Osteoblast (primary cell): ENCODE measurements at regions not wholly inside any gene's neighbourhood (a gene's known extent, or its start where the extent isn't known, plus 50 kb on each side); places are given as distances from the start of the nearest gene placed in this dataset.

Source experiments
- DNase-seq: peaks from one replicate; pipeline ENCODE4 v3.0.0; 2011; ENCODE audit warnings: low spot score, mixed read lengths; ENCODE audit not compliant: insufficient read length; ENCODE audit errors: missing footprints
- H2AFZ ChIP-seq: 2 replicates; pipeline ENCODE4 v1.6.0; 2011; ENCODE audit warnings: mild to moderate bottlenecking, low read length
- H3K27ac ChIP-seq: 2 replicates; pipeline ENCODE4 v1.5.1; 2011; ENCODE audit warnings: mild to moderate bottlenecking, low read depth, low read length, moderate library complexity
- H3K27me3 ChIP-seq: 2 replicates; pipeline ENCODE4 v1.6.0; 2012; ENCODE audit warnings: mild to moderate bottlenecking, control low read depth, inconsistent platforms, low read length, moderate library complexity; ENCODE audit not compliant: insufficient read depth
- H3K36me3 ChIP-seq: 2 replicates; pipeline ENCODE4 v1.5.1; 2011; ENCODE audit warnings: mild to moderate bottlenecking, low read length, control low read depth, moderate library complexity; ENCODE audit not compliant: insufficient read depth
- H3K4me1 ChIP-seq: 2 replicates; pipeline ENCODE4 v1.5.1; 2011; ENCODE audit warnings: mild to moderate bottlenecking, low read length, control low read depth, moderate library complexity; ENCODE audit not compliant: insufficient read depth
- H3K4me2 ChIP-seq: 2 replicates; pipeline ENCODE4 v1.6.0; 2011; ENCODE audit warnings: mild to moderate bottlenecking, low read length; ENCODE audit not compliant: insufficient read depth
- H3K4me3 ChIP-seq: fragments of 200-600 bp; sonication (generic); 3 replicates; pipeline ENCODE4 v1.5.1; 2012; ENCODE audit warnings: mild to moderate bottlenecking, low read length, inconsistent platforms; ENCODE audit not compliant: insufficient read depth
- H3K79me2 ChIP-seq: 2 replicates; pipeline ENCODE4 v1.6.0; 2012; ENCODE audit warnings: mild to moderate bottlenecking, low read length, control low read depth, inconsistent platforms; ENCODE audit not compliant: insufficient read depth
- H3K9me3 ChIP-seq: 2 replicates; pipeline ENCODE4 v1.5.1; 2011; ENCODE audit warnings: low read depth, low read length, control low read depth
- H4K20me1 ChIP-seq: 2 replicates; pipeline ENCODE4 v1.6.0; 2012; ENCODE audit warnings: mild to moderate bottlenecking, low read length, control low read depth; ENCODE audit not compliant: insufficient read depth
- CTCF ChIP-seq: IDR thresholded peaks from 2 replicates; pipeline ENCODE4 v1.5.1; 2011; ENCODE audit warnings: mild to moderate bottlenecking, low read depth, low read length, moderate library complexity; ENCODE audit errors: extremely low read depth

- H3K27ac ChIP-seq: no peak overlapping the region
- no peaks in the 10 kb centered on the region for H3K79me2 ChIP-seq
- peaks cover 4% of the 10 kb centered on the region for H3K9me3 ChIP-seq
- H3K36me3 ChIP-seq: no peaks in the 10 kb centered on the region
- no peak overlapping the region for H3K4me2 ChIP-seq
- H2AFZ ChIP-seq: no peak overlapping the region
- H4K20me1 ChIP-seq: no peaks in the 10 kb centered on the region
- H3K4me3 ChIP-seq: no peak overlapping the region
- no peak for TF ChIP-seq CTCF
- no peaks in the 10 kb centered on the region for H3K4me1 ChIP-seq
- H3K27me3 ChIP-seq: no peaks in the 10 kb centered on the region
- DNase-seq: no peak
These were observed 229.9 kb downstream of the CXCL12 start for GRCh38 chr10:44154956-44155355.

- no peaks in the 10 kb centered on the region for H3K36me3 ChIP-seq
- no peaks in the 10 kb centered on the region for H4K20me1 ChIP-seq
- peak; percentile 42 for DNase-seq
- no peak for TF ChIP-seq CTCF
- peaks cover 4% of the 10 kb centered on the region for H3K9me3 ChIP-seq
- no peak overlapping the region for H2AFZ ChIP-seq
- H3K79me2 ChIP-seq: no peaks in the 10 kb centered on the region
- no peak overlapping the region for H3K27ac ChIP-seq
- no peak overlapping the region for H3K4me2 ChIP-seq
- no peak overlapping the region for H3K4me3 ChIP-seq
- H3K27me3 ChIP-seq: no peaks in the 10 kb centered on the region
- no peaks in the 10 kb centered on the region for H3K4me1 ChIP-seq
These were observed 230.8 kb downstream of the CXCL12 start for GRCh38 chr10:44153918-44154670.

GRCh38 chr10:44143556-44143955 lies 241.3 kb downstream of the CXCL12 start:
- H3K4me3 ChIP-seq: no peak overlapping the region
- no peak for TF ChIP-seq CTCF
- no peaks in the 10 kb centered on the region for H4K20me1 ChIP-seq
- H3K27ac ChIP-seq: no peak overlapping the region
- DNase-seq: no peak
- no peaks in the 10 kb centered on the region for H3K27me3 ChIP-seq
- H3K36me3 ChIP-seq: no peaks in the 10 kb centered on the region
- H3K79me2 ChIP-seq: no peaks in the 10 kb centered on the region
- H3K4me1 ChIP-seq: no peaks in the 10 kb centered on the region
- H2AFZ ChIP-seq: no peak overlapping the region
- no peaks in the 10 kb centered on the region for H3K9me3 ChIP-seq
- H3K4me2 ChIP-seq: no peak overlapping the region

DNA sequence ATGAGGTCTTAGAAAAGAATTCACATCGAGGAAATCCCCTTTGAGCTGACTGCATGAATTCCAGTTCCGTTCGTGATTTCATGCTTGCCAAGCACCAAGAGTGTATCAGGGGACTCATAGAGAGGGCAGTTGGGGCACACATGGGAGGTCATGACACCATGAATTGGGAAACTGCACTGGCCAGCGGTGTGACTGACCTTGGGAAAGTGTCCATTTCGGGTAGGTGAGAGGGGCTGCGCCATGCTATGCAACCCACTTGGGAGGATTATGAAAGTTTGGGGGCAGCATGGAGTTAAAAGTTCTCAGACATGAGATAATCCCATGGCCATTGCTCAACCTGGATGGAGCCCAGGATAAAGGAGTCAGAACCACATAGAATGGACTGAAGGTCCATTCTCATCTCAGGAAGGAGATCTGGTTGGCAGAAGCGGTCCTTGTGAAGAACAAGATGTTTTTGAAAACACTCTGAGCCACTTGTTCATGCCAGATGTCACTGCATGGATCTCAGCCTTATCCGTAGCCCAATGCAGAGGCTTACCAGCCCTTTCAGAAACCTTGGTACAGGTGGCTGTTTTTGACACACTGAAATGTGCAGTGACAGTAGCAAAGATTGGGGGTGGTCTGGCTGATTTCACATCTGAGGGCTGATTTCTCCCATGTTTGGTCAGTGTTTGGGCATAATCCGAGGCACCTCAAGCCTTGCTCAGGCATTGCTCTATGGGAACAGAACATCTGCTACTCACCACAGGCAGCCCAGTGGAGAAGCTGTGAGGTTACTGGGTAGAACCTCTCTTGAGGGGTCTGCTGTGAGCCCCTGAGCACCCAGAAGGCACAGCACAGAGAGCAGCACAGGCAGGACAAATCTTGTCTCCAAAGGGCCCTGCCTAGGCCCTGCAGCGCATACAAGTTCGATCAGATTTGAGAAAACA lies 252.3 kb downstream of the CXCL12 start:
- Histone ChIP-seq H3K27me3 (peaks cover 6% of the 10 kb centered on the region), H3K4me3 (no peak overlapping the region), H3K27ac (no peak overlapping the region), H3K9me3 (no peaks in the 10 kb centered on the region), H3K4me1 (peaks cover 4% of the 10 kb centered on the region), H4K20me1 (no peaks in the 10 kb centered on the region), H3K79me2 (no peaks in the 10 kb centered on the region), H3K4me2 (no peak overlapping the region), H3K36me3 (no peaks in the 10 kb centered on the region), H2AFZ (no peak overlapping the region)
- no peak for TF ChIP-seq CTCF
- DNase-seq: peak; percentile 11
